Loucy (cell line): ENCODE measurements at regions not wholly inside any gene's neighbourhood (a gene's known extent, or its start where the extent isn't known, plus 50 kb on each side); places are given as distances from the start of the nearest gene placed in this dataset.

Experiments used
- EZH2phosphoT487 ChIP-seq: fragments of 200-600 bp; IDR thresholded peaks from 2 replicates; pipeline ENCODE4 v1.6.1; 2018; ENCODE audit warnings: antibody characterized with exemption, mild to moderate bottlenecking, moderate library complexity, borderline replicate concordance
- TF ChIP-seq, protein P1 (sequence below): fragments of 200-600 bp; sonication (generic); conservative IDR thresholded peaks from 2 replicates; pipeline ENCODE4 v1.5.1; 2014; ENCODE audit warnings: mild to moderate bottlenecking, antibody characterized with exemption, low read length

GRCh38 chr3:34988296-34988695 lies 651.0 kb upstream of the ARPP21 start:
- TF ChIP-seq, protein P1, sequence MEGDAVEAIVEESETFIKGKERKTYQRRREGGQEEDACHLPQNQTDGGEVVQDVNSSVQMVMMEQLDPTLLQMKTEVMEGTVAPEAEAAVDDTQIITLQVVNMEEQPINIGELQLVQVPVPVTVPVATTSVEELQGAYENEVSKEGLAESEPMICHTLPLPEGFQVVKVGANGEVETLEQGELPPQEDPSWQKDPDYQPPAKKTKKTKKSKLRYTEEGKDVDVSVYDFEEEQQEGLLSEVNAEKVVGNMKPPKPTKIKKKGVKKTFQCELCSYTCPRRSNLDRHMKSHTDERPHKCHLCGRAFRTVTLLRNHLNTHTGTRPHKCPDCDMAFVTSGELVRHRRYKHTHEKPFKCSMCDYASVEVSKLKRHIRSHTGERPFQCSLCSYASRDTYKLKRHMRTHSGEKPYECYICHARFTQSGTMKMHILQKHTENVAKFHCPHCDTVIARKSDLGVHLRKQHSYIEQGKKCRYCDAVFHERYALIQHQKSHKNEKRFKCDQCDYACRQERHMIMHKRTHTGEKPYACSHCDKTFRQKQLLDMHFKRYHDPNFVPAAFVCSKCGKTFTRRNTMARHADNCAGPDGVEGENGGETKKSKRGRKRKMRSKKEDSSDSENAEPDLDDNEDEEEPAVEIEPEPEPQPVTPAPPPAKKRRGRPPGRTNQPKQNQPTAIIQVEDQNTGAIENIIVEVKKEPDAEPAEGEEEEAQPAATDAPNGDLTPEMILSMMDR: no peak
- TF ChIP-seq EZH2phosphoT487: no peak
